Nephron progenitor cell (in vitro differentiated cells): ENCODE measurements at regions not wholly inside any gene's neighbourhood (a gene's known extent, or its start where the extent isn't known, plus 50 kb on each side); places are given as distances from the start of the nearest gene placed in this dataset.

Source experiments
- DNase-seq: peaks from one replicate; pipeline ENCODE4 v3.0.0; 2021
- H3K27ac Mint-ChIP-seq: 2 replicates; pipeline ENCODE4 v1.8.0; 2021; ENCODE audit warnings: mild to moderate bottlenecking, moderate library complexity, mixed read lengths
- H3K27me3 Mint-ChIP-seq: 2 replicates; pipeline ENCODE4 v1.8.0; 2021; ENCODE audit warnings: mild to moderate bottlenecking, low read depth, mixed read lengths; ENCODE audit not compliant: poor library complexity
- H3K36me3 Mint-ChIP-seq: 2 replicates; pipeline ENCODE4 v1.8.0; 2021; ENCODE audit warnings: low read depth, mixed read lengths
- H3K4me1 Mint-ChIP-seq: 2 replicates; pipeline ENCODE4 v1.8.0; 2021; ENCODE audit warnings: mixed read lengths
- H3K4me3 Mint-ChIP-seq: 2 replicates; pipeline ENCODE4 v1.8.0; 2021; ENCODE audit warnings: mild to moderate bottlenecking, moderate library complexity, mixed read lengths
- H3K9me3 Mint-ChIP-seq: 2 replicates; pipeline ENCODE4 v1.8.0; 2021; ENCODE audit warnings: mild to moderate bottlenecking, moderate library complexity, mixed read lengths
- TF ChIP-seq, protein P1 (sequence below): fragments of 200-600 bp; sonication (generic); IDR thresholded peaks from 2 replicates; pipeline ENCODE4 v1.5.0; 2021; ENCODE audit warnings: antibody characterized with exemption

DNA sequence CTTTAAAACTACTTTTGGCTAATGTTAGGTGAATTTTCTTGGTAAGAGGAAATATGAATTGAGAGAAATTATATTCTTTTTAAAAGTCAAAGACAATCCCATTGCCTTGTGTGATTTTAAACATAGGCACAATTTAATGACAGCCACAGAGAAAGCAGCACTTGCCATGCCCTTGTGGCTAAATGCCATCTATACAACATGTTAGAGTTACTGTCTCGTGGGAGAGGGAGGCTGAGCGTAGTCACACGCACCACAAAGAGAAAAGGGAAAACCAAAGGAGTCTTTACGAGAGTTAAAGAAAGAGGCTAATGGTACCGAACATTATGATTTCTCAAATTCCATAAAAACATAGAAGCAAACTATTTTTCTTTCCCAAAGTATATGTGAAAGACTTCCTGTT lies 537.9 kb downstream of the PTPRC start:
- Mint-ChIP-seq H3K27ac (no peak overlapping the region), H3K36me3 (no peaks in the 10 kb centered on the region), H3K4me3 (no peak overlapping the region), H3K27me3 (no peaks in the 10 kb centered on the region), H3K4me1 (peaks cover 24% of the 10 kb centered on the region), H3K9me3 (no peaks in the 10 kb centered on the region)
- no peak for DNase-seq
- TF ChIP-seq, protein P1, sequence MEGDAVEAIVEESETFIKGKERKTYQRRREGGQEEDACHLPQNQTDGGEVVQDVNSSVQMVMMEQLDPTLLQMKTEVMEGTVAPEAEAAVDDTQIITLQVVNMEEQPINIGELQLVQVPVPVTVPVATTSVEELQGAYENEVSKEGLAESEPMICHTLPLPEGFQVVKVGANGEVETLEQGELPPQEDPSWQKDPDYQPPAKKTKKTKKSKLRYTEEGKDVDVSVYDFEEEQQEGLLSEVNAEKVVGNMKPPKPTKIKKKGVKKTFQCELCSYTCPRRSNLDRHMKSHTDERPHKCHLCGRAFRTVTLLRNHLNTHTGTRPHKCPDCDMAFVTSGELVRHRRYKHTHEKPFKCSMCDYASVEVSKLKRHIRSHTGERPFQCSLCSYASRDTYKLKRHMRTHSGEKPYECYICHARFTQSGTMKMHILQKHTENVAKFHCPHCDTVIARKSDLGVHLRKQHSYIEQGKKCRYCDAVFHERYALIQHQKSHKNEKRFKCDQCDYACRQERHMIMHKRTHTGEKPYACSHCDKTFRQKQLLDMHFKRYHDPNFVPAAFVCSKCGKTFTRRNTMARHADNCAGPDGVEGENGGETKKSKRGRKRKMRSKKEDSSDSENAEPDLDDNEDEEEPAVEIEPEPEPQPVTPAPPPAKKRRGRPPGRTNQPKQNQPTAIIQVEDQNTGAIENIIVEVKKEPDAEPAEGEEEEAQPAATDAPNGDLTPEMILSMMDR, result no peak

DNA sequence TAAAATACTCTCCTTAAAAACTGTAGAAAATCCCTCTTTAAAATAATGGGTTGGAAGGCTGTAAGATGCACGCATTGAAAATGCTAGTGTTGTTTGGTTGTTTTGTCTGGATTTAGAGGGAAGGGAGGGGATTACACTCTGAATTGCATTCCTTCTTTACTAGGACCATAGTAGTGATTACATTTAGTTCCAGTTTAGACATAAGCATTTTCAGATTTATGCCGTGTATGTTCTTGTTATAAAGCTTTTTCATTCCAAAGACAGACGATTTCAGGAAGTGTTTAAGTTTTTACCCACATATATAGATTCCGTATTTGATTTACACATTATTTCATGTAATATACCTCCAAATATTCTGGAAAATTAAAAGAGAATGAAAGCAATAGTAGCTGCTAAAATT lies 538.4 kb downstream of the PTPRC start:
- Mint-ChIP-seq H3K36me3 (no peaks in the 10 kb centered on the region), H3K4me3 (no peak overlapping the region), H3K27me3 (no peaks in the 10 kb centered on the region), H3K27ac (no peak overlapping the region), H3K4me1 (peaks cover 29% of the 10 kb centered on the region), H3K9me3 (no peaks in the 10 kb centered on the region)
- TF ChIP-seq, protein P1, result no peak
- no peak for DNase-seq

GRCh38 chr1:199178646-199179045 lies 539.8 kb downstream of the PTPRC start:
- Mint-ChIP-seq H3K27ac (no peak overlapping the region), H3K4me3 (no peak overlapping the region), H3K4me1 (peaks cover 32% of the 10 kb centered on the region), H3K36me3 (no peaks in the 10 kb centered on the region), H3K9me3 (no peaks in the 10 kb centered on the region), H3K27me3 (no peaks in the 10 kb centered on the region)
- TF ChIP-seq, protein P1, result no peak
- no peak for DNase-seq

DNA sequence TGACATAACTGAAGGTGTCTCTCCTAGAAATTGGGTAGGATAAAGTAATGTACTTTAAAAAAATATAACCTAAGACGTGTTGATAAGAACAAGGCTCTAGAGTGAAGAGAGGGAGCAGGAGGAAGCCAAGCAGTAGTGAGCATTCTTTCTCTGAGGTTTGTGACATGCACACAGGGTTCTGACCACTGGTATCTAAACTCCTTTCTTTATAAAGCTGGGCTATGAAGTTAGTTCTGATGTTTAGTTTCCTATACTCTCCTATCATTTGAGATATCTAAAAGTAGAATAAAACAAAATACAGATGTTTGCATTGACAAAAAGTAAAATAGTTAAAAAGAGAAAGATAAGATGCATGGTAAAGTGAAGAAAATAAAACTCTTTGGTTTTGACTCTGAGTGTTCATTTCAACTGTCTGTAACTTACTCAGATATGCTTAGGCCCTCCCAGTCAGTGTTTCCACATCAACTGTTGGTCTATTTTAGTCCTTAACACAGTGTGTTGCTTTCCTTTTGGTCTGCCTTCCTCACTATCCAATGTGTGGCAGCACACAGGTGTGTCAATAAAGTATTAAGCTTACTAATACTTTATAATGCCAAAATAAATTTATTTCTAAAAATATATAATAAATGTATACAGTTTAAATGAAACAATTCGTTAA lies 543.5 kb downstream of the PTPRC start:
- TF ChIP-seq, protein P1, result no peak
- no peak for DNase-seq
- Mint-ChIP-seq H3K36me3 (no peaks in the 10 kb centered on the region), H3K4me1 (peaks cover 14% of the 10 kb centered on the region), H3K9me3 (no peaks in the 10 kb centered on the region), H3K27me3 (no peaks in the 10 kb centered on the region), H3K27ac (peak overlapping the region; percentile 78), H3K4me3 (no peak overlapping the region)

DNA sequence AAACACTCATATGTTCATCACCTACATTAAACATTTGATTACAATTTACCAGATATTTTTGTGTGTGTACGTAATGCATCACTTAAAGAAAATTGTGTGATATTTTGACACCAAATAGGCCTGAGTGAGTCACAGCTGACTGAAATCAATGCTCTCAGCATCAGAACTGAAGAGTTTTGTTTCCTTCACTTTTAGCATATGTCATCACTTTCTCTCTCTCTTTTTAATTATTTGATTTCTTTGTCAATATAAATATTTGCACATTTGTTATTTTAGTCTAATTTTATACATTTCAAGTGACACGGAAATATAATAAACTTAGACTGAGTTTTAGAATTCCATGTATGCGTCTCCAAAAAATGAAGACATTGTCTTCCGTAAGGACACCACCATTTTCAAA lies 545.3 kb downstream of the PTPRC start:
- Mint-ChIP-seq H3K27me3 (no peaks in the 10 kb centered on the region), H3K4me3 (no peak overlapping the region), H3K9me3 (no peaks in the 10 kb centered on the region), H3K27ac (no peak overlapping the region), H3K36me3 (no peaks in the 10 kb centered on the region), H3K4me1 (peaks cover 14% of the 10 kb centered on the region)
- no peak for DNase-seq
- TF ChIP-seq, protein P1, result no peak

- H3K27me3 Mint-ChIP-seq, result peaks cover 3% of the 10 kb centered on the region
- H3K4me1 Mint-ChIP-seq, result no peaks in the 10 kb centered on the region
- no peak overlapping the region for H3K27ac Mint-ChIP-seq
- H3K9me3 Mint-ChIP-seq, result peaks cover 18% of the 10 kb centered on the region
- H3K36me3 Mint-ChIP-seq, result no peaks in the 10 kb centered on the region
- H3K4me3 Mint-ChIP-seq, result no peak overlapping the region
- TF ChIP-seq, protein P1, result no peak
- DNase-seq, result no peak
Measured at GRCh38 chr1:199194862-199195261, 556.0 kb downstream of the PTPRC start.
